ENCODE measurements at regions not wholly inside any gene's neighbourhood (a gene's known extent, or its start where the extent isn't known, plus 50 kb on each side); places are given as distances from the start of the nearest gene placed in this dataset.

DNA sequence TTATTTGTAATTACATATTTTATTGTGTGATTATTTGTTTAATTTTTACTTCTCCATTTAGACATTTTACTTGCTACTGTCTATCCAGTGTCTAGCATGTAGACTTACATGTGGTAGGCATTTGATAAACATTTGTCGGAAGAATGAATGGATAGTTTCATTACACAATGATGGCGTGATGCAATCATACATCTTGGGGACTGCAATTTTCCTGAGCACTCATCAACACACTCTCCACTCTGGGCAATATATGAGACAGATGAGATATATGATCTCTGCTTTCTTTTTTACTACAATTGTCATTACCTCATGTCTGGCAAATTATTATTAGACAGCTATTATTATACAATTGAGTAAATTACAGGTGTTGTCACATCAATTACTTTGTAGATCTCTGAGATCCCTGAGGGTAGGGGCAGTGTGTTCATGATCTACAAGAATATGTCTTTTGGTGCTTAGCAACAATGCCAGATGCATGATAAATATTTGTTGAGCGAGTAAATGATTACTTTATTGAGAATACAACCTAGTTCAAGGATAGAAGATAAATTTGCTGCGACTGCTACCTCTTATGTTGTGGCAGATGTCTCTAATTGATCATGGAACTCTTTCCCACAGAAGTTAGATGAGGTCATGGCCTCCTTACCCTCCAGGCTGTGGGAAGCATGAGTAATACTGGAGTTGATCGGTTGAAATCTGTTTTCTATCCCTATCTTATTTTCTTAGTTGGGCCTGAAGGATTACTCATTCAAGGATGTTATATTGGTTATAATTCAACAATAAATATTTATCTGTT is 416.0 kb downstream of the LRIG3 start:
- DNase-seq = no peak
- TF ChIP-seq GATA1 (IDR thresholded peaks at IDR 0.05; ENCODE audit: low read depth, low read length) (no peak), POLR2A (IDR thresholded peaks at IDR 0.05; ENCODE audit: low read length) (no peak)

DNA sequence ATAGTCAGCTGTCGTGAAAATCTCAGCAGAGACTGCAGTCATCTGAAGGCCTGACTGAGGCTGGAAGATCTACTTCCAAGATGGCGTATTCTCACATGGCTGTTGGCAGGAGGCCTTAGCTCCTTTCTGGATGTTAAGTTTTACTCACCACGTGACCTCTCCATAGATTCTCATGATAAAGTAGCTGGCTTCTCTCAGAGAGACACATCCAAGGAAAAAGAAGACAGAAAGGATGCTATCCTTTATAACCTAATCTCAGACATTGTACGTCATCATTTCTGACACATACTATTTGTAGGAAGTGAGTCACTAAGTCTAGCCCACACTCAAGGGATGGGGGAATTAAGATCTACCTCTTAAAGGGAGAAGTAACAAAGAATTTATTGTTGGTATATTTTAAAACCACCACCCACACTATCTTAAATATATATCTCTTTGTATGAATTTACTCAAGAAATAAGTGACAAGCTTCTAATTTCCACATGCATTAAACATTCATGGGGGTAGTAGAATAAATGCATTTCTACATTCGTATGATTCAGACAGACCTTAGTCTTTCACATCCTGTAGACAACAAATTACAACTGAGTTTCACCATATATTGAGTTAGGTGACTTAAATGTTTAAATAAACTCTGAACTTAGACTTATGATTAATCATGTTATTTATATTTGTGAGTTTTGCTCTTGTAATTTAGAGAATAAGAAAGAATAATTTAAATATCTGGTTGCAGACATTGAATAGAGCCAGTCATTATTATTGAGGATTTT is 411.0 kb downstream of the LRIG3 start:
- DNase-seq = no peak
- TF ChIP-seq GATA1 (IDR thresholded peaks at IDR 0.05; ENCODE audit: low read depth, low read length) (no peak), POLR2A (IDR thresholded peaks at IDR 0.05; ENCODE audit: low read length) (no peak)

DNA sequence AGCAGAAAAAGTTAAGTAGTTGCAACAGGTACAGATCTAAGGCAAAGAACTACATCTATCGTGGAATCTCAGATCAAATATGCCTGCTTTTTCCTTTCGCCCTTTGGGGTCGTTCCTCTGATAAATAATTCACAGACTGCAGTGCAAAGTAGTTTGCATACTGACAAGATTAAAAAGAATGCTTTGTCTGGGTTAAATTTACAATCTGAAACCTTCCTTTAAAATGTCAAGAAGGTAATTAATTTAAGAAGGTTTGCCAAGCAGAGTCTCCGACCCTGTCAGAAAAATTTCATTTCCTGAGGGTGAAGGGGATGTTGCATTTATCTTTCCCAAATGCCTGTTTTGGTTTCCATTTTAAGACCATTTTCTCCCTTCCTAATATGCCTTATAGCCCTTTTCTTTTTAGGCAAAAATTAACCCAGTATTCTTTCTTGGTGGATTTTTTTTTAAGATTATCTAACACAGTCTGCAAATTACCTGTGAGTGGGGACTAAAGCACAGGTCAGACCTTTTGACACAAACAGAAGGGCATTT is 406.9 kb downstream of the LRIG3 start:
- DNase-seq = no peak
- TF ChIP-seq POLR2A (IDR thresholded peaks at IDR 0.05; ENCODE audit: low read length) = no peak
- no peak for TF ChIP-seq GATA1 (IDR thresholded peaks at IDR 0.05; ENCODE audit: low read depth, low read length)

DNA sequence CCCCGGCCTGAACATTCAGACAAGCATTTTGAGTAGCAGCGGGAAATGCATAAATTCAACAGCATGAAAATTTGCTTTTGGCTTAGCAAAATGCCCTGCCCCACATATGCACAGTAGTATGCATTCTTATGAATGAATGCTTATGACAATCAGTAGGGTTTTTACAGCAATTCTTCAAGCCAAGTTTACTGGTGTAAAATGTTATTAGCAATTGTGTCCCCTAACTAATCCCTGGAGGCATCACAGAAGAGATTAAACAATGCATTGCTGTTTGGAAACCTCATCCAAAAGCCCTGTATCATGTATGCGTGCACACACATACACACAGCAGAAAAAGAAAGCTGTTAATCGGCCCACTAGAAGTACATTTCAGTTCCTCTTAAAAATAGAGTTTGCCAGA is 406.5 kb downstream of the LRIG3 start:
- TF ChIP-seq POLR2A (IDR thresholded peaks at IDR 0.05; ENCODE audit: low read length) (no peak), GATA1 (IDR thresholded peaks at IDR 0.05; ENCODE audit: low read depth, low read length) (no peak)
- no peak for DNase-seq

DNA sequence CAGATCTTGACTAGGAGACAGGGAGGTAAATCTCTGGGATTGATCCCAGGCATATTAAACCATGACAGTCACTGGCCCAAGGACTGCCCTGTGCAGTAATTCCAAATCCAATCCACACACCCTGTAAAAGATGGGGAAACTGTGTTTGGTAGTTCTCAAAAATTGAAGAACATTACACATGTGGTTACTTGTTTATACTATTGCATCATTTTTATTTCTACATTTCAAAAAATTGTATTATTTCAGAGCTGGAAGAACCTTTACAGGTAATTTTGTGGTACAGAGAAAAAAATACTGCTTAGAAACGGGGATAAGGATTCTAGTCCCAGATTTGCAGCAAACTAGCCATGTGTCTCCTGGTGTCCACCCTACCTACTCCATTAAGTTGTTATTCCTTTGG is 400.5 kb downstream of the LRIG3 start:
- no peak for DNase-seq
- TF ChIP-seq POLR2A (IDR thresholded peaks at IDR 0.05; ENCODE audit: low read length) (no peak), GATA1 (IDR thresholded peaks at IDR 0.05; ENCODE audit: low read depth, low read length) (no peak)

DNA sequence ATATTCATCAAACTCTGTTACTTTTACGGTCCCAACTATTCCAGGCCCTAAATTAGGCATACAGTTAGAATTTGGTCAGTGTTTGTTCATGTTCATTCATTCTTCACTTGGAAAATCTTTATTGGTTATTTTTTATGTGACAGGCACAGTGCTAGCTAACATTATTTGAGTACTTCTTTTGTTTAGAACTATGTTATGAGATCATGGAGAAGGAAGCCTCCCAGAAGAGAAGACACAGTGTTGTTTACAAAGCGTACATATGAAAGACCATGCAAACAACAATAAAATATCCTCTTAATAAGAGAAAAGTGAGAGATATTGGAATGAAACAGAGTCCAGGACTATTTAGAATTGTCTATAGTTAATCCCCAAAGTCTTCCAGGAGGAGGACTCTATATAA is 399.2 kb downstream of the LRIG3 start:
- no peak for DNase-seq
- TF ChIP-seq POLR2A (IDR thresholded peaks at IDR 0.05; ENCODE audit: low read length) (no peak), GATA1 (IDR thresholded peaks at IDR 0.05; ENCODE audit: low read depth, low read length) (no peak)

DNA sequence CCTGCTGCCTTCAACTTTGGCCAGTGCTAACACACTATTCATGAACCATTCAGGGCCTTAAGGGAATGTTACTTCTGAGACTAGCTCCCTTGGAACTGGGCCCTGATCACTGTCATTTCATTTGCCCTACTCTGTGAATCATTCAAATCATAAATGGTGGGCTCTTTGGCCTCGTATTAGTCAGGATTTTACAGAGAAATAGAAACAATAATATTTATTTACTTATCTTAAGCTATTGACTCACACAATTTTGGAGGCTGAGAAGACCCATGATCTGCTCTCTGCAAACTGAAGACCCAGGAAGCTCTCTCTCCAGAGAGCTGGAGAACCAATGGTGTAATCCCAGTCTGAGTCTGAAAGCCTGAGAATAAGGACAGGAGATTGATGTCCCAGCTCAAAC is 398.5 kb downstream of the LRIG3 start:
- no peak for TF ChIP-seq POLR2A (IDR thresholded peaks at IDR 0.05; ENCODE audit: low read length)
- no peak for TF ChIP-seq GATA1 (IDR thresholded peaks at IDR 0.05; ENCODE audit: low read depth, low read length)
- DNase-seq = no peak

DNA sequence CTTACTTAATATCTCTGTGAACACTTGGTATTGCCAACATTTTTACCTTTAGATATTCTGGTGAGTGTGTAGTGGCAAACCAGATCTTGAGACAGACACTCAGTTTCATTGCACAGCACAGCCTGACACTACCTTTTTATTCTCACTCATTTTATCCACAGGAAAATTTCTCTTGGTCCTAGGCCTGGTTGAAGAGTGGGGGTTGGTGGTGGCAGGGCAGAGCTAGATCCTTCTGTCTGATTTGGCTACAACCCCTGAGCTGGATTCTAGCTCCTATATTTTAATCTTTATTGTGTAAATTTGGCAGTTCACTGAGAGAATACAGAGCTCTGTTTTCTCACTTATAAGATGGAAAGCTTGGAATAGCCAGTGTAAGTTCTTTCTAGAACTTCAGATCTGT is 396.9 kb downstream of the LRIG3 start:
- TF ChIP-seq GATA1 (IDR thresholded peaks at IDR 0.05; ENCODE audit: low read depth, low read length) = no peak
- no peak for TF ChIP-seq POLR2A (IDR thresholded peaks at IDR 0.05; ENCODE audit: low read length)
- no peak for DNase-seq

DNA sequence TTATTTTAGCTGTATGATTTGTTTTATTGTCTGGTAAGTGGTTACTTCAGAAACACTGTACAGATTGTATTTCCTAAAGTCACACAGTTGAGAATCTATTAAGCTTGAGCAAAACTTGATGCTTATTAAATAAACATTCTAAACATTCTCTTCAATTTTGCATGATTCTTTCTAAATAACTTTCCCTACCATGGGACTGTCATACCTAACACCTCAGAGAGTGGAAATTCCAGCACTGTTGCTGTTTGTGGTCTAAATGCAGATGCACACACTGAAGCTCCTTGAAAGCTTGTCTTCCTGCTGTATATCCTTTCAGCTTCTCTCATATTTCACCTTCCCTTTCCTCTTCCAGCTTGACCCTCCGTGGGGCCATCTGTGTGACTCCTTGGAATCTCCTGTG is 392.0 kb downstream of the LRIG3 start:
- no peak for DNase-seq
- TF ChIP-seq POLR2A (IDR thresholded peaks at IDR 0.05; ENCODE audit: low read length) = no peak
- no peak for TF ChIP-seq GATA1 (IDR thresholded peaks at IDR 0.05; ENCODE audit: low read depth, low read length)

DNA sequence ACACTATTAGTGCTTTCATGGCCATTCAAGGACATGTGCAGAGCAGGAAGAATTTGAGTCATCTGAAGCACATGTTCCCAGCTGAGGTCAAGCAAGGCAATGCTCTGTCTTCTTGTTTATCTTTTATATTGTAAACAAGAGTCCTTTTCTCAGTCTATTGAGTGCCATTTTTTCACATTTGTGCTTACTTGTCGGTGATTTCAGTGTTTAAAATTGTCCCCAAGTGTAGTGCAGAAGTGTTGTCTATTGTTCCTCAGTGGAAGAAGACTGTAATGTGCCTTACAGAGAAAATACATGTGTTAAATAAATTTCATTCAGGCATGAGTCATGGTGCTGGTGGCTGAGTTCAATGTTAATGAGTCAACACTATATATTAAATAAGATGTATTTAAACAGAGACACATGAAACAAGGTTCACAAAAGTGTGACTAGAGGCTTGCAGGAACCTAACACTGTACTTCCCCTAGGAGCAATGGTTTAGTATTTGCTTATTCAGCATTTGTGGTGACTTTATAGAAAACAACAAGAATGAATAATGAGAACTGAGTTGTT is 391.1 kb downstream of the LRIG3 start:
- no peak for DNase-seq
- TF ChIP-seq POLR2A (IDR thresholded peaks at IDR 0.05; ENCODE audit: low read length) (no peak), GATA1 (IDR thresholded peaks at IDR 0.05; ENCODE audit: low read depth, low read length) (no peak)

DNA sequence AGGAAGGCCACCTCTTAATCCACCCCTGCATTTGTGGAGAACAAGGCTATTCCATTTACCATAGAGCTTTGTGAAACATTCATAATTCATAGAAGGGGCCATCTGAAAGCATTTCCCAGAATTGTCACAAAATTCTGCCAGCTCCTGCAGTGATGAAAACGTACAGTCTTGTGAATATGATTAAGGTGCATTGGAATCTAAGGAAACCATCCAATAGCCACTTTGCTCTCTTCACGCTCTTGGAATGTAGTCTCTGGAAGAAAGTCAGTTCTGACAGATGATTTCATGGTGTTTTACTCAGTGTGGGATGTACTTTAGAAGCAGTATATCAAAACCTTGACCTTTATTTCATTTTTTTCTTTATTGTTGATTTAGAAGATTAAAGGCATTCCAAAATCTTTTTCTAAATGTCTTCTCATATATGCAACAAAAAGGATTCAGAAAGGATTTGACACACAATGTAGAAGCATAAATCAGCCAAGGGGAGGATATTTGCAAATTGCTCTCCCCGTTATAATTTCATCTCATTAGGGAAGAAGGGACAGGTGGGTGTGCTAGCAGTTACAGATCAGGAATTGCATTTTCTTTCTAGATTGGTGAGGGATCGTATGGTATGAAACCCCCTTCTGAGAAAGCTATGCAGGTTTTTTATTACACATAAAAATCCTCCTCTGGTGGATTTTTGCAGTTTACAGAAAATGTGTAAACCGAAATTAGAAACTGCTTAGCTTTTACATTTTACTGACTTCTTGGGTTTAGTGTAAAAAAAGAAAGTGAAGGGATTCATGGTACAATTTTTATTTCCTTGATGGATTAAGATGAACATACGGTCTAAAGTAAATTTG is 390.2 kb downstream of the LRIG3 start:
- no peak for DNase-seq
- TF ChIP-seq POLR2A (IDR thresholded peaks at IDR 0.05; ENCODE audit: low read length) = no peak
- TF ChIP-seq GATA1 (IDR thresholded peaks at IDR 0.05; ENCODE audit: low read depth, low read length) = no peak

DNA sequence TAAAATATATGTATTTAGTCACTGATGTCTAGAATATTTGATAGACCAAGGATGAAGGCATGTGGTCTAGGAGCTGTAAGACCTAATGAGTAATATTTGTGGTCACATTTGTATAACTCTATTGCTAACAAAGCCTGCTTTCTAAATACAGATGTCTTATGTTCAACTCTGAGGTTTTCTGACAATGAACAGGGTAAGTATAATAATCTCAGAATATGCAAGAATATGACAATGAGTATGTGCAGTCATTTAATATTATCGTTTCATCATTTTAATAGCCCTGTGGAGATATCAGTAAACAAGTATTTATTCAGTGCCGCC is 389.6 kb downstream of the LRIG3 start:
- no peak for DNase-seq

DNA sequence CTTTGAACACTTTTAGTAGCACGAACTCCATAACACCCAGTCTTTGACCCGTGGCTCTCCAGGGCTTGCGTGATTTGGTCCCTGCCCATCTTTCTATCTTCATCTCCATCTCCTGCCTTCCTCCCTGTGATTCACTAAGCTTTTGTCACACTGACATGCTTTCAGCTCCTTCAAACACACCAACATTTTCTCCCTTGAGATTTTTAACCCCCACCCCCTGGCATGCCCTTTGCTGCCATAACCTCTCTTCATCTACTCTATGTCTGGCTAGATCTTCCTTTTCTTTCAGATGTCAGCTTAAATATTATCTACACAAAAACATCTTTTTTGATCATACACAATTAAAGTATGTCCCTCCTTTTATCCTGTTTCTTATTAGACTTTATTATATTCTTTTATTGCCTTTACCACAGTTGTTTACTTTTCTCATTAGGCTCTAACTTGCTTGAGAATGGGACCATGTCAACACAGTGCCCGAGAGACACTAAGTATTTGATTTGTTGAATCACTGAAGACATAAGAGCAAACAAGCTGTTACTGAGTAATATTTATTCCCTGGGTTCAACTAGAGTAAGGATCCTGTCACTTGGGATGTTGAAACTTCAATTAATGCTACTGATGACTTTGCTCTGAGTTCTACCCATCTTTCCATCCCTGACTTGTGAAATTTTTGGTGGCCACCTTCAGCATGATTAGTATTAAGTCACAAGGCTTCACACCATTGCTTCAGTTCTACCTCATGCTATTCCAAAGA is 387.3 kb downstream of the LRIG3 start:
- TF ChIP-seq POLR2A (IDR thresholded peaks at IDR 0.05; ENCODE audit: low read length) (no peak), GATA1 (IDR thresholded peaks at IDR 0.05; ENCODE audit: low read depth, low read length) (no peak)
- DNase-seq = no peak

More for the DNA sequence above, 389.6 kb downstream of the LRIG3 start:
- no peak for TF ChIP-seq GATA1 (IDR thresholded peaks at IDR 0.05; ENCODE audit: low read depth, low read length)
- no peak for TF ChIP-seq POLR2A (IDR thresholded peaks at IDR 0.05; ENCODE audit: low read length)

Measured in erythroblast (primary cell).